ENCODE measurements at regions not wholly inside any gene's neighbourhood (a gene's known extent, or its start where the extent isn't known, plus 50 kb on each side); places are given as distances from the start of the nearest gene placed in this dataset.
A peak's percentile ranks its signal among the peaks of the same experiment; 100 is the strongest.

DNA sequence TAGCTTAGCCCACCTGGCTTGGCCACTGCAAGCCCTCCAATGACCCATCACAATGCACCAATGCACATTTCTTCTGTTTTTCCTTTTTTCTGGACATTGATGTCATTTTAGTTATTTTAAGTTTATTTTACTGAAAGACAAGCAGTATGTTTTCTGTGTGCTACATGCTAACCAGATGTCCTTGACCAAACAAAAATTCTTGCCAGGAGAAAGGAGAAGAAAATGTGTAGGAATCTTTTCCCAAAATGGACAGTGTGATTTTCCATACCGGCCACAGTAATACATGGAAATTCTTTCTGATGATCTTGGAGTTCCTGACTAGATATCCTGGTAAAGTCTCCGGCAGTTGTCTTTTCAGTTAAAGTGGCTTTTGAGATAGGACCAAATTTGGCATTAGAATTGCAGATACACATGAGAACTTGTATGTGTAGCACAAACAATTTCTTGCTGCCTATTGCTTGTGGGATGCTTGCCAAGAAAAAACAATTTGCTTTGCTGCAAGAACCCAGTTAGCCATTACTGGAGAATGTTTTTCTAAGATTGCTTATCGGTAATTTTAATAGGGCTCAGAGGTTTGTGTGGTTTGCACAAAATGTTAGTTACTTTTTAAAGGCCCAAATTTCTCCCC is 696.5 kb upstream of the CITED2 start:
- peak; percentile 97 for DNase-seq

DNA sequence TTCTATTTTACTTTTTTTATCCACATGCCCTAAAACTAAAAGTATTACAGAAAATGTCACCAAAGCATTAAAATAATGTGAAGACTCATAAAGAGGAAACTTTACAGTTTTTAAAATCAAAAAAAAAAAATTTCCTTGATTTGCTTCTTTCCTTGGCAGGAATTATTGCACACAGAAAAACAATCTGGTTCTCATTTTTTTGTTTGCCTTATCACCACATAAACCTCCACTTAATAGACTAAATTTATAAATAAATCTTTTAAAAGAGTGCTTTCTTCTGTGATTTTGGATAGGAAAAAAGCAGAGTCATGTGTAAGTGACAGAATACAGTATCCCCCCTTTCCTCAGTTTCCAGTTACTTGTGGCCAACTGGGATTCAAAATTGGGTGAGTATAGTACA is 695.1 kb upstream of the CITED2 start:
- DNase-seq = no peak

DNA sequence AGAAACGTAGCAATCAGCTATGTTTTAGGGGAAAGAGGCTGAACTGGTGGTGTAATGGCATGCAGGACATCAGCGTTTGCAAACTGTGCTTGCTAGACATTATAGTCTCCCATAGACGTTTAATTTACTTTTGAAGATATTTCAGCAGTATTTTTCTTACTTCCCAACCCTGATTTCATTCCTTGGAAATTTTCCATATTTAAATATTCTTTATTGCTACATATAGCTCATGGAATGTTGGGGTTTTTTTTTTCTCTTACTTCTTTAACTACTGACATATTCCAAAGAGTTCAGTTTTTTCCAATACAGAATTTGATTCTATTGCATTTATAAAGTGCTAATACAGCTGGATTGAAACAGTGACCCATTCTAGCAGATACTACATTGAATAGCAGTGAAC is 694.4 kb upstream of the CITED2 start:
- peak; percentile 75 for DNase-seq

DNA sequence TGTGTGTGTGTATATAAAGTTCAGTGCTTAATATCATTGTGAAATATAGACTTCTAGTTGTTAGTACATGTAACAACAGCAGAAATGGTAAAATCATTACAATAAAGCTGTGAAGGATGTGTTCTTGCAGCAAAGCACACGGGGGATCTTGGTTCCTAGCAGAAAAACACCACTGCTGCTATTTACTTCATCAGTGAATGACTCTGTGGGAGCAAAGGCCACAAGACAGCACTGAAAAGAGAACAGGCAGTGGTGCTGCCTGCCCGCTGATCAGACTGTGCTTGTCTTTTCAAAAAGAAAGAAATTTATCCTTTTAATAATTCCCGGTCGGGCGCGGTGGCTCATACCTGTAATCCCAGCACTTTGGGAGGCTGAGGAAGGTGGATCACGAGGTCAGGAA is 689.9 kb upstream of the CITED2 start:
- no peak for DNase-seq

GRCh38 chr6:140063021-140063399 is 688.6 kb upstream of the CITED2 start:
- peak; percentile 37 for DNase-seq

DNA sequence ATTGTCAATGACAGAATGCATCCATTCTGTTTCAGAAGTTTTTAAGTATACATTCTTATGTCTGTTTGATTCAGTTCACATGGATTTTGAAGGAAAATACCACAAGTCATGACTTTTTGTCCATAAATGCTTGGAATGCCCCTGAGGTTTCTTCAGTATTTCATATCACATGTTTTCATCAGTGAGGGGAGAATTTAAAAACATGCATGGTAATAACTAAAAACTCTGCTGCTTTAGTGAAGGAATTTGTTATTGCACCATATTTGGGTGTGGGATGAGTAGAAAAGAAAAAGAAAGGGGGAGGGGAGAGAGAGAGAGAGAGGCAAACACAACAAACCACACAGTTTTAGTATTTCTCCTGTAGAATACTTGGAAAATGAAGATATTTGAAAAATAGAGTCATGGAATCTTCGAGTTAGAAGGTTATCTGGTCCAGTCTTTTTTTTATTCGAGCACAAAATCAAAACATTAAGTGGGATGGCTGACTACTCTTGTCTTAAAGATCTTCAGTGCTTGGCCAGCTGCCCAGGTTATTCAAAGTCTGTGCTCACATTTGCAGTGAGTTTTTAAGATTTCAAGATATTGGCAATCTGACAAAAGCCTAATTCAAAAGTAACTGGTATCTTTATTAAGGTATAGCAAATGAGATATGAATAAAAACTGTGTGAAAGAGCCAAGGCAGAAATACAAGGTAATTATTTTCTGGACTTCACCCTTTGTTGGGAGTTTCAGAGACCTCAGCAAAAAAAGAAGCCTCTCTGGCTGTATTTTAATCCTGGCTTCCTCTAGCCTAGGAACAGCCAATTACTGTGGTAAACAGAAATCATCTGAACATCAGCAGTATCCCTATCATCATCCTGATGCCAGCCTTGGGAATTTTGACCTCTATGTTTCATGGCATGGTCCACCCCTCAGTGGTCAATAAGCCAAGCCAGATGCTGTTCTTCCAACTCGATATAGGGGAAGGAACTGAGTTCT is 687.9 kb upstream of the CITED2 start:
- peak; percentile 99 for DNase-seq

DNA sequence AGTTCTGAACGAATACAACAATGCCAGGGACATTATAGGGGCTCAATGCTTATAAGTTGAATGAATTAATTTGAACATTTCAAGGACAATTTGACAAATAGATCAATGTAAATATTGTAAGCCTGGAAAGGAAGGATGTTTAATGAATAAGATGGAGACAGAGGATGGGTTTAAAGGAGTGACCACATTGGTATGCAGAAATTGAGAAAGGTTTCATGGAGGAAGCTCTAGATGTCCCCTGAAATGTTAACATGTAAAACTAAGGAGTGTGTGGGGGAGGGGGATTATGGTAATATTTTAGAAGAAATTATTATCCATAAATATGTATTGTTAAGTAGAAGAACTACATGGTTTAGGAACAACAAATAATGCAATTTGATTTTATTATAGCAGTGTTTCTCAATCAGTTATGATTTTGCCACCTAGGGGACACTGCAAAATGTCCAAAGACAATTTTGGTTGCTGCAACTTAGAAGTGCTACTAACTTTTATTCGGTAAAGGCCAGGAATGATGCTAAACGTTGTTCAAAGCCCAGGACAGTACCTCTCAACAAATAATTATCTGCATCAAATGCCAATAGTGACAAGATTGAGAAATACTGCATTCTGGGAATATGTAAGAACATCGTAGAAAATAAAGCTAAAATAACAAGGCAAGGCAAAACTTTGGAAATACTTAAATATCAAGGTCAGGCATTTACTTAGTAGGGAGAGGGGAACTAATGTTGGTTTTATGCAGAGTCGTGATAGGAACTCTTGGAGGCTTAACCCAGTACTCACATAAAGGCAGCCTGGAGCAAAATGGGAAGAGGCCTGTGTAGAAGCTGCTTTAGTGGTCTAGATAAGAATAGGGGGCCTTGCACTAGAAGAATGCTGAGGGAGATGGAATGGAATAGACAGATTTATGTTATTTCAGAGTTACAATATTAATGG is 686.9 kb upstream of the CITED2 start:
- peak; percentile 41 for DNase-seq

GRCh38 chr6:140059947-140060346 is 685.5 kb upstream of the CITED2 start:
- peak; percentile 76 for DNase-seq

GRCh38 chr6:140058863-140059262 is 684.4 kb upstream of the CITED2 start:
- peak; percentile 41 for DNase-seq

GRCh38 chr6:140052736-140053729 is 678.6 kb upstream of the CITED2 start:
- DNase-seq = peak; percentile 73

- peak; percentile 99 for DNase-seq
Measured at GRCh38 chr6:140051521-140052512, 677.4 kb upstream of the CITED2 start.

GRCh38 chr6:140050101-140050995 is 675.9 kb upstream of the CITED2 start:
- peak; percentile 80 for DNase-seq

GRCh38 chr6:140049251-140049650 is 674.8 kb upstream of the CITED2 start:
- no peak for DNase-seq

GRCh38 chr6:140048202-140048790 is 673.8 kb upstream of the CITED2 start:
- no peak for DNase-seq

GRCh38 chr6:140047321-140047720 is 672.9 kb upstream of the CITED2 start:
- no peak for DNase-seq

DNA sequence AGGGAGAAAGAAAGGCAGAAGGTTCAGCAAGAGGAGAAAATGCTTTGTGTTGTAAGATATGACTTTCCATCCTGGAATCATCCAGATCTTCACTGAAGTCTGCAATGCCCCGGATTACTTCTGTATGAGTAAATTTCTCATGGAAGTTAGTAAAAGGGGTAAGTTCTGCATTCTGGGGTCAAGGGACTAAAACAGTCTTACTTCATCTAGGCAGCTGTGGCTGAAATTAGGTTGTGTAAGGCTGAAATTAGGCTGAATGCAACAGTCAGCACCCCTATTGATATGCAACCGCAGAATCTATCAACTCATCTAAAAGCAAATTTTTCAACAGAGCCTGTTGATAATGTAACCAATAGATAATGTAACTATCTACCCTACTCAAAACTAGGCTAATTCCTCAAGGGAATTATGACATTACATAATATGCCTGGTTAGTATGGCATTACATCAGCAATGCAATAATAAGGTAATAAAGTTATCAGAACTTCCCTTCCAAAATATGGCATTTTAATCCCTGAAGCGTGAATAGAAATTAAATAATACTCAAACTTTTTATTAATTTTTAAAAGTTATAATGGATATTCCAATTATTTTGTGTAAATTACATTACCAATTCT is 671.7 kb upstream of the CITED2 start:
- DNase-seq = no peak

DNA sequence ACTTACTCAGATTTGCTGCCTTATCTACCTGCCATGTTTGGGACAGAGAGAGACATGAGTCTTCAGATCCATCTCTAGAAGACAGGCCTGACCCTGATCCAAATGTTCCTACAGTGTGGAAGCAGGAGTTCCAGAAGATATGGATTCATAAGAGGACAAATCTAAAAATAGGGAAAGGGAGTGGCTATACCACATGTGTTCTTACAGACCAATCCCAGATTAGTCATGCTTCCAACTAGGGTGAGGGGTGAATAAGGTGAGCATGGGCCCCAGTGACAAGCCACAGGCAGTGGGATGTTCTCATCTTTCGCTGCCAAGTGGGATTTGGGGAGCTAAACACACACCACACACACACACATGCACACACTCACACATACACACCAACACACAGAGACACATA is 670.7 kb upstream of the CITED2 start:
- DNase-seq = peak; percentile 24

- DNase-seq = no peak
Measured at GRCh38 chr6:140044626-140045025, 670.2 kb upstream of the CITED2 start.

All from fibroblast of skin of right biceps (primary cell).